Mesodermal cell (in vitro differentiated cells): ENCODE measurements at regions not wholly inside any gene's neighbourhood (a gene's known extent, or its start where the extent isn't known, plus 50 kb on each side); places are given as distances from the start of the nearest gene placed in this dataset.
"Not testable (repeated sequence)": the region's sequence is repeated elsewhere in the genome, so short reads cannot be mapped to it uniquely, and the experiment has no call there.

Experiments
- H3K27ac ChIP-seq: 2 replicates; pipeline ENCODE4 v1.7.0; 2013; ENCODE audit warnings: mild to moderate bottlenecking, low read depth, low read length, moderate library complexity; ENCODE audit not compliant: severe bottlenecking
- H3K36me3 ChIP-seq: 2 replicates; pipeline ENCODE4 v1.7.1; 2013; ENCODE audit warnings: mild to moderate bottlenecking, low read length, moderate library complexity; ENCODE audit not compliant: control insufficient read depth, insufficient read depth
- H3K4me1 ChIP-seq: one replicate; pipeline ENCODE4 v1.7.1; 2013; ENCODE audit warnings: mild to moderate bottlenecking, low read length; ENCODE audit not compliant: insufficient read depth, control insufficient read depth, poor library complexity, severe bottlenecking
- H3K4me3 ChIP-seq: 2 replicates; pipeline ENCODE4 v1.7.0; 2013; ENCODE audit warnings: low read length, control low read depth, mild to moderate bottlenecking; ENCODE audit not compliant: insufficient read depth, poor library complexity, severe bottlenecking; ENCODE audit errors: extremely low read depth
- H3K9me3 ChIP-seq: 2 replicates; pipeline ENCODE4 v1.7.1; 2013; ENCODE audit warnings: mild to moderate bottlenecking, low read length, moderate library complexity; ENCODE audit not compliant: control insufficient read depth
- WGBS, 2 experiments: methylation state at CpG; one replicate each; pipeline ENCODE4 v1.1.5; 2013; ENCODE audit warnings: missing lambda C conversion rate in 2 of 2; ENCODE audit not compliant: insufficient coverage in 2 of 2; 5-methylcytosine and 5-hydroxymethylcytosine counted together

DNA sequence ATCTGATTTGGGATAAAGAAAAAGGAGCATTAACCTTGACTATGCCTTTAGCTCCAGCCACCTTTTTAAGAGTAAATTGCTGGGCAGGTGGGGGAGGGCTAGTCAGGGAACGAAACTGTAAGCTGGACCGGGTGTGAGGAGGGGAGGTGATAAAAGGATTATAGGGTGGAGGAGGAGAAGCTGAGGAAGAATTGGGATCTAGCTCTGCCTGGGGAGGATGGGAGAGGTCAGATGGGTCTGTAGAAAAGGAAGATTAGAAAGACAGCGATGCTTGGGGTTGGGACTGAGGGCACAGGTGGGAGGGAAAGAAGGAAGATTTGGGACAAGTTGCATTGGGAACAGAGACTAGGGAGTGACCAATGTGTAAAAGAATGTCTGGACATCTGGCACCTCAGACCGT, 772.4 kb upstream of the KIRREL3 start:
- 37 to 82% methylated on average over 3 to 4 of the region's 4 CpGs for WGBS, 2 experiments
- not testable (repeated sequence) for H3K9me3 ChIP-seq, H3K36me3 ChIP-seq, H3K4me1 ChIP-seq, H3K27ac ChIP-seq, H3K4me3 ChIP-seq

DNA sequence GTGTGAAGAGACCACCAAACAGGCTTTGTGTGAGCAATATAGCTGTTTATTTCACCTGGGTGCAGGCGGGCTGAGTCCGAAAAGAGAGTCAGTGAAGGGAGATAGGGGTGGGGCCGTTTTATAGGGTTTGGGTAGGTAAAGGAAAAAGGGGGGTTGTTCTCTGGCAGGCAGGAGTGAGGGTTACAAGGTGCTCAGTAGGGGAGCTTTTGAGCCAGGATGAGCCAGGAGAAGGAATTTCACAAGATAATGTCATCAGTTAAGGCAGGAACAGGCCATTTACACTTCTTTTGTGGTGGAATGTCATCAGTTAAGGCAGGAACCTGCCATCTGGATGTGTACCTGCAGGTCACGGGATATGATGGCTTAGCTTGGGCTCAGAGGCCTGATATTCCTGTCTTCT, 768.4 kb upstream of the KIRREL3 start:
- not testable (repeated sequence) for H3K9me3 ChIP-seq, H3K27ac ChIP-seq, H3K4me1 ChIP-seq, H3K4me3 ChIP-seq, H3K36me3 ChIP-seq
- WGBS, 2 experiments, result 40% methylated on average over 3 of the region's 4 CpGs; no CpG with 5 or more reads in 1 of the 2 experiments

DNA sequence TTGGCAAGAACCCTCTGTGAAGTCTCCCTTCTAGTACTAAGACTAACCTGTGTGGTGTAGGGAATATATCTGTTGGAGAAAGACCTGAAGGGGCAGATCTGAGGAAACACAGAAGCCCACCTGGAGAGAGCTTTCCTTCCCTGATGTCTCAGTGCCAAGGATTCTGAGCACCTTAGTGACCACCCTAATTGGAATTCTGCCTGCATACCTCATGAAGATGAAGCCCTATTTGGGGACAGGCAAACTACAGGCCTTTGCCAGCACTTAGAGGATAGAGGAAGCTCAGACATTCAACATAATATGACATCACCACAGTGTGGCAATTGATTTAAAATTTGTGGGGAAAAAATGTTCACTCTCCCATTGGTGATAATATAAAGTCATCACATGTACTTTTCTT, 766.2 kb upstream of the KIRREL3 start:
- Histone ChIP-seq H3K27ac (no peak overlapping the region), H3K4me3 (no peak overlapping the region), H3K4me1 (no peaks in the 10 kb centered on the region), H3K36me3 (no peaks in the 10 kb centered on the region), H3K9me3 (no peaks in the 10 kb centered on the region)

DNA sequence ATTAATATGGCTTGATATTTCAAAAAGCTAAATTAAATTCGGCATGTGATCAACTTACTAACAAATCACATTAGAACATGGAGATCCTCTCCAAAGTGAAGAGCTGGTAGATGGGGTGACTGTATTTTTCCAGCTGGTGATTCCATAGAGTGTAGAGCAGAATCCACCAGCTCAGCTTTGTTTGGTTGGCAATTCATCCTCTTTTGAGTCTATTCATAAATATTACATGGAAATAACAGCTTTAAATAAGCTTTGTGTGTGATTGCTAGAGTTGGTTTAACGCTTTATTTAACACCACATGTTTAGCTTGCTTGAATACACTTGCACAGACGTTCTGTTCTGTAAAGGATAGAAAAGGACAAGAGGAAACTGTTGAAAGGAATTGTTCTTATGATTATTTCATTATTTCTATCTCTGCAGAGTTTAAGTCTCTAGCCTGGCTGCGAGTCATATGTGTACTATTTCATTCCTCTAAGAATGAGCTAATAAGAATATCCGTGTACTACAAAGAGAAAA, 738.3 kb upstream of the KIRREL3 start:
- Histone ChIP-seq H3K4me1 (peaks cover under 1% of the 10 kb centered on the region), H3K36me3 (no peaks in the 10 kb centered on the region), H3K4me3 (no peak overlapping the region), H3K9me3 (no peaks in the 10 kb centered on the region), H3K27ac (no peak overlapping the region)
- 100% methylated on average over 1 of the region's 5 CpGs; no CpG with 5 or more reads in 1 of the 2 experiments for WGBS, 2 experiments

DNA sequence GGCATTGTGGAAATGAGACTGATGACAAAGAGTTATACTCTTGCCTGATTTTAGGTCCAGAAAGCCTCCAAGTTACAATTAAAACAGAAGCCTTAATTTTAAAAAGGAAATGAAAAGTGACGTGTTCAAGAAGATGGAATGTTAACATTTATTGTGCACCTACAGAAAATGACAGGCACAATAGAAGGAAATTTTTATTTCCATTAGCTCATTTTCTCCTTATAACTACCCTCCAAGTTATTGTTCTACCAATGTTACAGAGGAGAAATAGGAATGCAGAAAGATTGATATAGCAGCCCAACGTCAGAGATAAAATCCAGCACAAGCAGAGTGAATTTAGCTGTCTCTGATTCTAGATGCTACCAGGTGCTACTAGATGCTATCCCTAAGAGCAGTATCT, 736.9 kb upstream of the KIRREL3 start:
- peaks cover 5% of the 10 kb centered on the region for H3K4me1 ChIP-seq
- H3K4me3 ChIP-seq, result no peak overlapping the region
- no peaks in the 10 kb centered on the region for H3K9me3 ChIP-seq
- WGBS, 2 experiments, result 83% methylated on average over 1 of the region's 2 CpGs; no CpG with 5 or more reads in 1 of the 2 experiments
- no peaks in the 10 kb centered on the region for H3K36me3 ChIP-seq
- no peak overlapping the region for H3K27ac ChIP-seq

DNA sequence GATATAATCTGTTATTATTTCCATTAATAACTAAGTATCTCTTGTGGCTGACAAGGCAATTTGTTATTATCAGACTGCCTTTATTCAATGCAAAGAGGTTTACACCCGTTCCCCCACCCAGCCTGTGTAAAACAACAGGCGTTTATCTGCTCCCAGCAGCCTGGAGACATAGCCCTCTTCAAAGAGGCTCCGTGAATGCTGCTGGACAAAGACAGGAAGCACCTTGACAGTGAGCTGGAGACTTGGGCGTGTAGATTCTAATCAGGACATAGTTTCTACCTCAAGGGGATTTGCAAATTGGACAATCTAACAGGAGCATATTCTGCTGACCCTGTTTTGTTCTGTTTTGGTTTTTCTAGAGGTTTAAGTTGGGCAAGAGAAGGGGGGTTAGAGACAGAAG, 733.0 kb upstream of the KIRREL3 start:
- H3K9me3 ChIP-seq, result no peaks in the 10 kb centered on the region
- no peak overlapping the region for H3K4me3 ChIP-seq
- no peaks in the 10 kb centered on the region for H3K36me3 ChIP-seq
- H3K4me1 ChIP-seq, result peaks cover 5% of the 10 kb centered on the region
- H3K27ac ChIP-seq, result peak overlapping the region; percentile 31
- WGBS, 2 experiments, result 45 to 62% methylated on average over 2 of the region's 4 CpGs

DNA sequence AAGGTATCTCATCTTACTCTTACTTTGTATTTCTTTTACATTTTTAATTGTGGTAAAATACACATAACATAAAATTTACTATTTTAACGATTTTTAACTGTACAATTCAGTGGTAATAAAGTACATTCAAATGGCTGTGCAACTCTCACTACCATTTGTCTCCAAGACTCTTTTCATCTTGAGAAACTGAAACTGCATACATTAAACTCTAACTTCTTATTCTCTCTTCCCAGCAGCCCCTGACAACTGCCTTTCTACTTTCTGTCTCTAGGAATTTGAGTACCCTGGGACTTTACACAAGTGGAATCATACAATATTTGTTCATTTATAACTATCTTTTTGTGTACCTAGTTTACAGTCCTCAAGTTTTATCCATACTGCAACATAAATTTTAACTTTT, 725.8 kb upstream of the KIRREL3 start:
- Histone ChIP-seq H3K4me1 (no peaks in the 10 kb centered on the region), H3K4me3 (no peak overlapping the region), H3K9me3 (no peaks in the 10 kb centered on the region), H3K36me3 (no peaks in the 10 kb centered on the region), H3K27ac (no peak overlapping the region)
- WGBS, 2 experiments, result no CpG with 5 or more reads among the region's 1 CpG

DNA sequence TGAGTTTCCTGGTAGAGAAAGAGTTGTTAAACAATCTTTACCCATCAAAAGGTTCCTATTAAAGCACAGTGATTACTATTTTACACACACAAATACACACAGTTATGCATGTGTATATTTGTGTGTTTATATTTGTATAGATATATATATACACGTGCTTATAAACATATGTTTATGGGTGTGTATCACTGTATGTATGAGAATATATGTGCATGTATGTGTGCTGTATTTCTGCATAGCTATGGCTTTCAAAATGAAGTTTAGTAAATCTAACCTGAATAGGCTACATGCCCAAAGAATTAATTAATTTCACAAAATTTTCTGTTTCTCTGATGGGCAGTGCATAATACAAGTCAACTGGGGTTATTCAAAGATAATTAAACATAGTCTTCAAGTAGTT, 723.1 kb upstream of the KIRREL3 start:
- H3K4me3 ChIP-seq, result no peak overlapping the region

DNA sequence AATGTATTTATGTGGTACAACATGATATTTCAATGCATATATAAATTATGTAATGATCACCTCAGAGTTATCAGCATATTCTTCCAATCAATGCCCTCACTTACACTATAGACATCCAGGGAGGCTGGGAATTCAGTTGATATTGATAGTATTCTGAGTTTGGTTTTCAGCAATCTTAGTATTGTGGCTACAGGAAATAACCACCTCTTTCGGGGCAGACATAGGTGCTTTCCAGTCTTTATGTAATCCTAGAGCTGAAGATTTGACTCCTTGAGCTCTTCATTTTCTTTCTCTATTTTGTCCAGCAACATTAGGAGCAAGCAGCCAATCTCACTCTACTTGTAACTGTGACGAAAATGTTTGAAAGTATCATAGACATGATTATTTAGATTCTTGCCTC, 712.7 kb upstream of the KIRREL3 start:
- no peak overlapping the region for H3K4me3 ChIP-seq
- H3K9me3 ChIP-seq, result no peaks in the 10 kb centered on the region
- no peaks in the 10 kb centered on the region for H3K4me1 ChIP-seq
- no CpG with 5 or more reads among the region's 2 CpGs for WGBS, 2 experiments
- H3K27ac ChIP-seq, result no peak overlapping the region
- no peaks in the 10 kb centered on the region for H3K36me3 ChIP-seq

More for the DNA sequence above, 723.1 kb upstream of the KIRREL3 start:
- H3K36me3 ChIP-seq, result no peaks in the 10 kb centered on the region
- H3K4me1 ChIP-seq, result no peaks in the 10 kb centered on the region
- no peaks in the 10 kb centered on the region for H3K9me3 ChIP-seq
- no peak overlapping the region for H3K27ac ChIP-seq
- WGBS, 2 experiments, result no CpG with 5 or more reads among the region's 1 CpG

DNA sequence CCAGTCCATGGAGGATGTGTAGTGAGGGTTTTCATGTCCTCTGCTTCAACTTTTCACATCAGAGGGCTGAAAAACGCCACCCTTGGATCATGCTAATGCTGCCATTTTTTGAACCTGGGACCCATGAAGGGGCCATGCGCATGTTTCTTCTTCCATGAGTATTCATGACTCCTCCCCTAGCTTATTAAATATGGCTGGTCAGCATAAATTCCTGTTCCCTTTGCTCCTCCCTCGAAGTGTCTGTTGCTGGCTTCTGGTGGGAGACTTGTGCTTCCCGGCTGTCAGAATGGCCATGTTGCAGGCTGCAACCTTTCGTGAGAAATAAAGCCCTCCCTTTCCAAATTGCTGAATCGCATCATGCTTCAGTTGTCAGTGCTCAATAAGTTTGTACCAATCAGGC, 711.2 kb upstream of the KIRREL3 start:
- no peaks in the 10 kb centered on the region for H3K36me3 ChIP-seq
- H3K4me3 ChIP-seq, result no peak overlapping the region
- no peaks in the 10 kb centered on the region for H3K9me3 ChIP-seq
- H3K27ac ChIP-seq, result no peak overlapping the region
- 92 to 97% methylated on average over 5 to 6 of the region's 6 CpGs for WGBS, 2 experiments
- no peaks in the 10 kb centered on the region for H3K4me1 ChIP-seq

DNA sequence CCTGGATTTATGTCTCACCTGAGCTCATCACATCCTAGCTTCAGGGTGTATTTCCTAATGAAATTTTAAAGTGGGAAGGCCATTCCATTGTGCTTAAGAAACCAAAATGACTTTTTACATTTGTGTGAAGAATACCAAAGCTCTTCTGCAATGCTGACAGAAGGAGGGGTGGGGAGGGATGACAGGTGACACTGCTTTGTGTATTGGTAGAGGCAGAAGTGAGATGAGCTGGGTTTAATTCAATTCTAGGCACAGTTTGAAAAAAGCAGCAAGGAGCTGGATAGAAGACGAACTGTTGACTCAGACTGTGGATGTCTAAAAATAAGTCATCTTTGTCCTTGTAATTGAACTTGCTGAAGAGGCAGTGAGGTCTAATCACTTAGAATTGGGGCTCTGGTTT, 710.3 kb upstream of the KIRREL3 start:
- WGBS, 2 experiments, result 90 to 100% methylated on average over 1 of the region's 1 CpG
- Histone ChIP-seq H3K4me1 (no peaks in the 10 kb centered on the region), H3K9me3 (no peaks in the 10 kb centered on the region), H3K36me3 (no peaks in the 10 kb centered on the region), H3K4me3 (no peak overlapping the region), H3K27ac (no peak overlapping the region)
